Posterior cingulate gyrus (tissue), 11 donors: ENCODE measurements at regions not wholly inside any gene's neighbourhood (a gene's known extent, or its start where the extent isn't known, plus 50 kb on each side); places are given as distances from the start of the nearest gene placed in this dataset.
"Not testable (repeated sequence)": the region's sequence is repeated elsewhere in the genome, so short reads cannot be mapped to it uniquely, and the experiment has no call there.

Experiments used
- DNase-seq, 10 donors: peaks; one replicate each; pipeline versions ENCODE4 v3.0.0 to v3.0.0-alpha.2; 2020 to 2021; ENCODE audit warnings: mixed read lengths in 3 of 10
- intact Hi-C: fragments of 100-400 bp; cut with DNase I; formaldehyde crosslinking; loops from one replicate; pipeline ENCODE4 v1.15.1; 2023

- DNase-seq = no peak
- intact Hi-C loops = no loop called here
Observed at GRCh38 chr6:69494595-69494994, 302.2 kb downstream of the LMBRD1 start.

DNA sequence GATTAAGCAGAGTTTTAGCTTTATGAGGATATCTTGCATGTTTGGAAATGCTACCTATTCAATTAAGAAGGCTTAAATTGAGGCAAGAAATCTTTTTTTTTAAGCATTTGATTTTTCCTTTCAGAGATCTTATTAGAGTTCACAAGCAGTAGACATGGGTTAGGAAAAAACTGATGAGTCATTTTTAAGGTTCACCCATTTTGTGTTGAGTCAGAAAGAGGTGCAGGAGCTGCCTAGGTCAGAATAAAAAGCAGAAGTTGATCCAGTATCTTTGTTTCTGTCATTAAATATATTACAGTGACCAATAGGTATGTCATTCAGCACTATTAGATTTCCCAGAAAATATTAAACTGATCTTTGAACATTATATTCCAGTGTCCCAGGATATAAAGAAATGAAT is 306.8 kb downstream of the LMBRD1 start:
- intact Hi-C loops = no loop called here

GRCh38 chr6:69487688-69488087 is 309.1 kb downstream of the LMBRD1 start:
- no peak for DNase-seq
- intact Hi-C loops = no loop called here

More for the DNA sequence above, 306.8 kb downstream of the LMBRD1 start:
- DNase-seq = no peak

DNA sequence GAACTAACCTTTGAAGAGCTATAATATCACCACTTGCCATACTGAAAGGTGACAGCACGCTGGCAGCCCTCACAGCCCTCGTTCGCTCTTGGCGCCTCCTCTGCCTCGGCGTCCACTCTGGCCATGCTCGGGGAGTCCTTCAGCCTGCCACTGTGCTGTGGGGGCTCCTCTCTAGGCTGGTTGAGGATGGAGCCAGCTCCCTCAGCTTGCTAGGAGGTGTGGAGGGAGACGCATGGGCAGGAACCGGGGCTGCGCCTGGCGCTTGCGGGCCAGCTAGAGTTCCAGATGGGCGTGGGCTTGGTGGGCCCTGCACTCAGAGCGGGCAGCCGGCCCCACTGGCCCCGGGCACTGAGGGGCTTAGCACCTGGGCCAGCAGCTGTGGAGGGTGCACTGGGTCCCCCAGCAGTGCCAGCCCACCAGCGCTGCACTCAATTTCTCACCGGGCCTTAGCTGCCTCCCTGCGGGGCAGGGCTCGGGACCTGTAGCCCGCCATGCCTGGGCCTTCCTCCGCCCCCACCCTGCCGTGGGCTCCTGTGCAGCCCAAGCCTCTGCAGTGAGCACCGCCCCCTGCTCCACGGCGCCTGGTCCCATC is 329.7 kb downstream of the LMBRD1 start:
- peak in 2 of 10 donors; percentile 58 to 59 for DNase-seq
- intact Hi-C loops = no loop called here

DNA sequence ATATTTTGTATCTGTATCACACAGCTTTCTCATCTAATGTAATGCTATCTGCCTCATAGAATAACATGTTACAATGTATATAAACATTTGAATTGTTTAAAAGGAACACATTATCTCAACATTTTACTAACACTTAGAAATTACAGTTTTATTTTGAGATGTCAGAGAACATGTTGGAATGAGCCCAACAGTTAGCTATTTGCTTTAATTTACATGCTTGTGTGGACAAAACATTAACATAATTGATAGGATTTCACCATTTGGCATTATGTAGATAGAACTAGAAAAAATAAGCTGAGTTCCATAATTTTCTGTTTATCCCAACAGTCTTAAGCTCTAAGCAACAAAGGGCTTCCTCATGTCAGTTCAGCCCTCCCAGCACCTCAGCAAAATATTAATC is 330.9 kb downstream of the LMBRD1 start:
- no peak for DNase-seq
- intact Hi-C loops = no loop called here

DNA sequence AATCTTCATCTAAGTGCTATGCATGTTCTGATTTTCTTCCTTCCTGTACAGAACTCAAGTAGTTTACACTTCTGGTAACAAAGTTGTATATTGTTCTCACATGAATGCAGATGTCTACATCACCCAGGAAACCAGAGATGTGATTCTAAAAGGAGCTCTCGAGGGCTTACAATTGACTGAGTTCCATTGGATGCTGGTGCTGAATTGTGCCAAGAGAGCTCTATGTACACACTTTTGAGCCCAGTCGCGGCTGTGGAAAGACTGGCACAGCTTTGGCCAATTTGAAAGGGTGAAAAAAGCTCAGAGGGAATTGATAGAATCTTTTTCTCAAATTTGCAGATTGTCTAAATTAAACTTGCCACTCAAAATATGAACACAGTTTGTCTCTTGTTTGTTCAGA is 340.7 kb downstream of the LMBRD1 start:
- DNase-seq = peak in 3 of 10 donors; percentile 8 to 85 (median 42)
- intact Hi-C loops = no loop called here

DNA sequence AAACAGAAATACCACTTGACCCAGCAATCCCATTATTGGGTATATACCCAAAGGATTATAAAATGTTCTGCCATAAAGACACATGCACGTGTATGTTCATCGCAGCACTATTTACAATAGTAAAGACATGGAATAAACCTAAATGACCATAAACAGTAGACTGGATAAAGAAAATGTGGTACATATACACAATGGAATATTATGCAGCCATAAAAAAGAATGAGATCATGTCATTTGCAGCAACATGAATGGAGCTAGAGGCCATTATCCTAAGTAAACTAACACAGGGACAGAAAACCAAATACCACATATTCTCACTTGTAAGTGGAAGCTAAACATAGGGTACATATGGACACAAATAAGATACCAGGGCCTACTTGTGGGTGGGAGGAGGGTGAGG is 342.2 kb downstream of the LMBRD1 start:
- intact Hi-C loops, DNase-seq: not testable (repeated sequence)

- intact Hi-C loops, DNase-seq: not testable (repeated sequence)
Observed at GRCh38 chr6:69450493-69450892, 346.3 kb downstream of the LMBRD1 start.

DNA sequence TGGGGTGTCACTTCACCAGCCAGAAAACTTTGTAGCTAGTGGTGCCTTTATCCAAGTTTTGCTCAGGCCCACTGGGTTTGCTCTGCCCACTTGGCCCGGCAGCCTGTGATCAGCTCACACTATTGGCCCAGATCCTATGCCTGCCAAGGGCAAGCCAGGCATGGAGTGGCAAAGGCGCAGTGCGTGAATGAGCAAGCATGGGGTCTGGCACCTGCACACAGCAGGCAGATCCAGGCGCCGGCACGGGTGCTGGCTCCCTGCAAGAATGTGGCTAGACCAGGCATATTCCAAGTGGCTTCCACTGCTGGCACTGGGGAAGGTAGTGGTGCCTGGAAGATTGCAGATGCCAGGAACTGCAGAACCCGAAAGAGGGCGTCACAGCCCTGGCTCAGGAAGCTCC is 346.9 kb downstream of the LMBRD1 start:
- intact Hi-C loops = no loop called here

More for the DNA sequence above, 346.9 kb downstream of the LMBRD1 start:
- DNase-seq = peak in 2 of 10 donors; percentile 65 to 85
